Endodermal cell (in vitro differentiated cells): ENCODE measurements at regions not wholly inside any gene's neighbourhood (a gene's known extent, or its start where the extent isn't known, plus 50 kb on each side); places are given as distances from the start of the nearest gene placed in this dataset.

ENCODE experiments used
- DNase-seq: peaks from one replicate; pipeline ENCODE4 v3.0.0-alpha.2; 2017
- H3K27ac ChIP-seq: 2 replicates; pipeline ENCODE4 v1.5.1; 2013; ENCODE audit warnings: mild to moderate bottlenecking, low read depth, low read length, moderate library complexity
- H3K27me3 ChIP-seq: 2 replicates; pipeline ENCODE4 v1.6.1; 2013; ENCODE audit warnings: mild to moderate bottlenecking, low read length, moderate library complexity; ENCODE audit not compliant: insufficient read depth, control insufficient read depth, poor library complexity, severe bottlenecking
- H3K36me3 ChIP-seq: 2 replicates; pipeline ENCODE4 v1.7.0; 2013; ENCODE audit warnings: mild to moderate bottlenecking, low read length, moderate library complexity; ENCODE audit not compliant: control insufficient read depth, insufficient read depth
- H3K4me1 ChIP-seq: one replicate; pipeline ENCODE4 v1.7.0; 2013; ENCODE audit warnings: low read length; ENCODE audit not compliant: control insufficient read depth, insufficient read depth
- H3K4me3 ChIP-seq: 2 replicates; pipeline ENCODE4 v1.5.1; 2013; ENCODE audit warnings: mild to moderate bottlenecking, low read length, moderate library complexity
- H3K9ac ChIP-seq: 2 replicates; pipeline ENCODE4 v1.6.1; 2013; ENCODE audit warnings: mild to moderate bottlenecking, low read length, moderate library complexity; ENCODE audit not compliant: poor library complexity, severe bottlenecking; ENCODE audit errors: extremely low read depth
- H3K9me3 ChIP-seq: 2 replicates; pipeline ENCODE4 v1.6.1; 2013; ENCODE audit warnings: mild to moderate bottlenecking, low read length, moderate library complexity; ENCODE audit not compliant: control insufficient read depth
- H3K27ac Mint-ChIP-seq: 2 replicates; pipeline ENCODE4 v1.8.0; 2020; ENCODE audit warnings: mixed read lengths
- H3K27me3 Mint-ChIP-seq: 2 replicates; pipeline ENCODE4 v1.8.0; 2021; ENCODE audit warnings: mild to moderate bottlenecking, mixed read lengths; ENCODE audit not compliant: insufficient read depth
- H3K36me3 Mint-ChIP-seq: 2 replicates; pipeline ENCODE4 v1.8.0; 2020; ENCODE audit warnings: low read depth, mixed read lengths
- H3K4me1 Mint-ChIP-seq: 2 replicates; pipeline ENCODE4 v1.8.0; 2020; ENCODE audit warnings: mixed read lengths
- H3K4me3 Mint-ChIP-seq: 2 replicates; pipeline ENCODE4 v1.8.0; 2020; ENCODE audit warnings: mild to moderate bottlenecking, moderate library complexity, mixed read lengths
- H3K9me3 Mint-ChIP-seq: 2 replicates; pipeline ENCODE4 v1.8.0; 2020; ENCODE audit warnings: mild to moderate bottlenecking, mixed read lengths
- WGBS, 2 experiments: methylation state at CpG; one replicate each; pipeline versions ENCODE4 v1.1.5 to v1.1.7; 2013; ENCODE audit warnings: missing lambda C conversion rate in 2 of 2, mixed read lengths in 1 of 2; ENCODE audit not compliant: insufficient coverage in 1 of 2, insufficient read length in 1 of 2; 5-methylcytosine and 5-hydroxymethylcytosine counted together
- TF ChIP-seq, protein P1 (sequence below): fragments of 200-600 bp; sonication (generic); conservative IDR thresholded peaks from 2 replicates; pipeline ENCODE4 v1.5.0; 2021; ENCODE audit warnings: antibody characterized with exemption, mild to moderate bottlenecking

DNA sequence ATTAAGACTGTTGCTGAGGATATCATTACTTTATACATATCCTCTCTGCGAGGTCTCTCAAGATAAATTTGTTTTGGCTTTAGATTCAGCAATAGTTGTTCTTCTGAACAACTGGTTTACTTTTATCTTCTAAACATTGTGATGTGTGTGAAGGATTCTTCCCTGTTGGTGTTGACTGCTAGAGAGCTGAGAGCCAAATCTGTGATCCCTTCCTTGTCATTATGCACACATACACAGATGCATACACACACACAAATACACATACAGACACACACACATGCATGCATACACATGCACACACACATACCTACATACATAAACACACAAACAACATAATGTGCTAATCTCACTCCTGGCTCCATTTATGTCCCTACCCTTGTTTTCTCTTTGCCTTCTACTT, 137.0 kb downstream of the SNX19 start:
- Mint-ChIP-seq H3K27me3 (peaks cover 40% of the 10 kb centered on the region), H3K27ac (no peak overlapping the region), H3K4me1 (peaks cover 11% of the 10 kb centered on the region), H3K4me3 (no peak overlapping the region), H3K9me3 (no peaks in the 10 kb centered on the region), H3K36me3 (no peaks in the 10 kb centered on the region)
- no peaks in the 10 kb centered on the region for H3K9me3 ChIP-seq
- no peak overlapping the region for H3K4me3 ChIP-seq
- DNase-seq: no peak
- no peak overlapping the region for H3K9ac ChIP-seq
- WGBS, 2 experiments: 86% methylated on average over 1 of the region's 1 CpG; no CpG with 5 or more reads in 1 of the 2 experiments
- TF ChIP-seq, protein P1, sequence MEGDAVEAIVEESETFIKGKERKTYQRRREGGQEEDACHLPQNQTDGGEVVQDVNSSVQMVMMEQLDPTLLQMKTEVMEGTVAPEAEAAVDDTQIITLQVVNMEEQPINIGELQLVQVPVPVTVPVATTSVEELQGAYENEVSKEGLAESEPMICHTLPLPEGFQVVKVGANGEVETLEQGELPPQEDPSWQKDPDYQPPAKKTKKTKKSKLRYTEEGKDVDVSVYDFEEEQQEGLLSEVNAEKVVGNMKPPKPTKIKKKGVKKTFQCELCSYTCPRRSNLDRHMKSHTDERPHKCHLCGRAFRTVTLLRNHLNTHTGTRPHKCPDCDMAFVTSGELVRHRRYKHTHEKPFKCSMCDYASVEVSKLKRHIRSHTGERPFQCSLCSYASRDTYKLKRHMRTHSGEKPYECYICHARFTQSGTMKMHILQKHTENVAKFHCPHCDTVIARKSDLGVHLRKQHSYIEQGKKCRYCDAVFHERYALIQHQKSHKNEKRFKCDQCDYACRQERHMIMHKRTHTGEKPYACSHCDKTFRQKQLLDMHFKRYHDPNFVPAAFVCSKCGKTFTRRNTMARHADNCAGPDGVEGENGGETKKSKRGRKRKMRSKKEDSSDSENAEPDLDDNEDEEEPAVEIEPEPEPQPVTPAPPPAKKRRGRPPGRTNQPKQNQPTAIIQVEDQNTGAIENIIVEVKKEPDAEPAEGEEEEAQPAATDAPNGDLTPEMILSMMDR: no peak
- no peak overlapping the region for H3K27ac ChIP-seq
- H3K4me1 ChIP-seq: no peaks in the 10 kb centered on the region
- H3K27me3 ChIP-seq: peaks cover 73% of the 10 kb centered on the region
- no peaks in the 10 kb centered on the region for H3K36me3 ChIP-seq

DNA sequence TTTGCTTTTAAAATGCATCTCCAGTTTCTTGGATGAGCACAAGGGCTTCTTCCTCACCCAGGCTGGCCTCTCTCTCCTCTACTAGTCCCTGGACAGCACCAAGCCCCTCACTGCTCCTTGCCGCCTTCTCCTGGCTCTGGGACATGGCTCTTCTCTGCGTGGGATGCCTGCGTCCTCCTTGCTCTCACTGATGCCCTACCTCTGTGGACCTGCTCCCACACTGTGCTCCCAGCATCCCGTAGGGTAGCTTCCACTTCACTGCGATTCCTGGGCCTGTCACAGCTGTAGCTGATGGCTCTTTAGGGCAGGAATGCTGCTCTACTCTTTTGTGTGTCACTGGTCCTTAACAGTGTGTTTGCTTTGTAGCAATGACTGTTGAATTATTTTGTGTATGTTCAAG, 136.3 kb downstream of the SNX19 start:
- DNase-seq: no peak
- H3K4me3 ChIP-seq: no peak overlapping the region
- no peaks in the 10 kb centered on the region for H3K36me3 ChIP-seq
- H3K4me1 Mint-ChIP-seq: peaks cover 11% of the 10 kb centered on the region
- H3K4me1 ChIP-seq: no peaks in the 10 kb centered on the region
- H3K27ac ChIP-seq: no peak overlapping the region
- peaks cover 46% of the 10 kb centered on the region for H3K27me3 Mint-ChIP-seq
- no peak overlapping the region for H3K27ac Mint-ChIP-seq
- H3K9me3 Mint-ChIP-seq: no peaks in the 10 kb centered on the region
- no peaks in the 10 kb centered on the region for H3K9me3 ChIP-seq
- peaks cover 80% of the 10 kb centered on the region for H3K27me3 ChIP-seq
- H3K9ac ChIP-seq: no peak overlapping the region
- TF ChIP-seq, protein P1: no peak
- WGBS, 2 experiments: 85 to 100% methylated on average over 1 to 5 of the region's 5 CpGs
- H3K4me3 Mint-ChIP-seq: no peak overlapping the region
- no peaks in the 10 kb centered on the region for H3K36me3 Mint-ChIP-seq

DNA sequence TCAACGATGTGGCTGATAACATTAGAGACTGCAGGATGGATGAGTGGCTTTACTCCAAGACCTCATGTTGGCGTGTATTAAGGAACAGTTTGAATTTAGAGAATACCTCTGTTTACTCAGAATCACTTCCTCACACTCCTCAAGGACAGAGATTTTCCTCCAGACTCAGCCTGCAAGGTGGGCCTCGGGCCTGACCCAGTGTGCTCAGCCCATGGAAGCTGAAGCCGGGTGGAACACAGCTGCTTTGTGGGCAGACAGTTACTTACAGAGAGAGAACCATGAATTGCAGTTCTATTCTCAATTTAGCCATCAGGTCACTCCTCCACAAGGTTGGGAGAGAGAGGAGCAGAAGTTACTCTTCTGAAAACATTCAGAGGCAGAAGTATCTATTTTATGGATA, 135.8 kb downstream of the SNX19 start:
- Histone ChIP-seq H3K4me3 (no peak overlapping the region), H3K4me1 (no peaks in the 10 kb centered on the region), H3K27ac (no peak overlapping the region), H3K9ac (no peak overlapping the region), H3K9me3 (no peaks in the 10 kb centered on the region), H3K36me3 (no peaks in the 10 kb centered on the region), H3K27me3 (peaks cover 83% of the 10 kb centered on the region)
- Mint-ChIP-seq H3K27ac (no peak overlapping the region), H3K27me3 (peaks cover 49% of the 10 kb centered on the region), H3K4me3 (no peak overlapping the region), H3K9me3 (no peaks in the 10 kb centered on the region), H3K4me1 (peaks cover 11% of the 10 kb centered on the region), H3K36me3 (no peaks in the 10 kb centered on the region)
- WGBS, 2 experiments: 93 to 100% methylated on average over 2 to 4 of the region's 4 CpGs
- DNase-seq: no peak
- TF ChIP-seq, protein P1: no peak
